GM12874 (cell line): ENCODE measurements at regions not wholly inside any gene's neighbourhood (a gene's known extent, or its start where the extent isn't known, plus 50 kb on each side); places are given as distances from the start of the nearest gene placed in this dataset.

ENCODE experiments used
- CTCF ChIP-seq: IDR thresholded peaks from 2 replicates; pipeline ENCODE4 v1.5.1; 2011; ENCODE audit warnings: low read depth, mild to moderate bottlenecking, control low read depth, low read length, moderate library complexity; ENCODE audit not compliant: insufficient read depth

- no peak for TF ChIP-seq CTCF
These were observed 93.1 kb upstream of the PMEPA1 start for GRCh38 chr20:57802765-57803507.

GRCh38 chr20:57801581-57801980 lies 91.8 kb upstream of the PMEPA1 start:
- no peak for TF ChIP-seq CTCF

- TF ChIP-seq CTCF = no peak
These were observed 91.1 kb upstream of the PMEPA1 start for GRCh38 chr20:57800791-57801430.

GRCh38 chr20:57797401-57797800 lies 87.6 kb upstream of the PMEPA1 start:
- no peak for TF ChIP-seq CTCF

- no peak for TF ChIP-seq CTCF
These were observed 86.3 kb upstream of the PMEPA1 start for GRCh38 chr20:57795977-57796560.

GRCh38 chr20:57795342-57795697 lies 85.5 kb upstream of the PMEPA1 start:
- no peak for TF ChIP-seq CTCF

GRCh38 chr20:57794600-57795341 lies 85.0 kb upstream of the PMEPA1 start:
- no peak for TF ChIP-seq CTCF
